Loucy (cell line): ENCODE measurements at regions not wholly inside any gene's neighbourhood (a gene's known extent, or its start where the extent isn't known, plus 50 kb on each side); places are given as distances from the start of the nearest gene placed in this dataset.

Experiments used
- EZH2phosphoT487 ChIP-seq: fragments of 200-600 bp; IDR thresholded peaks from 2 replicates; pipeline ENCODE4 v1.6.1; 2018; ENCODE audit warnings: antibody characterized with exemption, mild to moderate bottlenecking, moderate library complexity, borderline replicate concordance
- TF ChIP-seq, protein P1 (sequence below): fragments of 200-600 bp; sonication (generic); conservative IDR thresholded peaks from 2 replicates; pipeline ENCODE4 v1.5.1; 2014; ENCODE audit warnings: mild to moderate bottlenecking, antibody characterized with exemption, low read length

DNA sequence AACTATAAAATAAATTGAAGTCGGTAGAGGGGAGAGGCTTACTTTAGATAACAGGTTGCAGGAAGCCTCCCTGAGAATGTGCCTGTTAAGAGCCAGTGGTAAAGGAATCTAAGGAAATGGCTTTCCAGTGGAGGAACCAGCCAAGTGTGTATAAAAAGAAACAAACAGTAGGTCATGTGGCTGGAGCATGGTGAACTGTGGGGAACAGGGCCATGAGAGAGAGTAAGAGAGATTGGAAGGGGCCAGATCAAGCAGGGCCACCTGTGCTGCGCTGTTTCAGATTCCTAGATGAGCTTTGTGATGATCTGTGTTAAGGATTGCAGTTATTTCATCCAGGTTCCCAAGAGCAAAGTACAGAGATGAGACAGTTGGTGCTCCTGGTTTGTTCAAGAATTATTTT lies 152.7 kb upstream of the SGCD start:
- no peak for TF ChIP-seq EZH2phosphoT487
- TF ChIP-seq, protein P1, sequence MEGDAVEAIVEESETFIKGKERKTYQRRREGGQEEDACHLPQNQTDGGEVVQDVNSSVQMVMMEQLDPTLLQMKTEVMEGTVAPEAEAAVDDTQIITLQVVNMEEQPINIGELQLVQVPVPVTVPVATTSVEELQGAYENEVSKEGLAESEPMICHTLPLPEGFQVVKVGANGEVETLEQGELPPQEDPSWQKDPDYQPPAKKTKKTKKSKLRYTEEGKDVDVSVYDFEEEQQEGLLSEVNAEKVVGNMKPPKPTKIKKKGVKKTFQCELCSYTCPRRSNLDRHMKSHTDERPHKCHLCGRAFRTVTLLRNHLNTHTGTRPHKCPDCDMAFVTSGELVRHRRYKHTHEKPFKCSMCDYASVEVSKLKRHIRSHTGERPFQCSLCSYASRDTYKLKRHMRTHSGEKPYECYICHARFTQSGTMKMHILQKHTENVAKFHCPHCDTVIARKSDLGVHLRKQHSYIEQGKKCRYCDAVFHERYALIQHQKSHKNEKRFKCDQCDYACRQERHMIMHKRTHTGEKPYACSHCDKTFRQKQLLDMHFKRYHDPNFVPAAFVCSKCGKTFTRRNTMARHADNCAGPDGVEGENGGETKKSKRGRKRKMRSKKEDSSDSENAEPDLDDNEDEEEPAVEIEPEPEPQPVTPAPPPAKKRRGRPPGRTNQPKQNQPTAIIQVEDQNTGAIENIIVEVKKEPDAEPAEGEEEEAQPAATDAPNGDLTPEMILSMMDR = no peak
